ENCODE measurements at regions not wholly inside any gene's neighbourhood (a gene's known extent, or its start where the extent isn't known, plus 50 kb on each side); places are given as distances from the start of the nearest gene placed in this dataset.
"Not testable (repeated sequence)": the region's sequence is repeated elsewhere in the genome, so short reads cannot be mapped to it uniquely, and the experiment has no call there.

GRCh38 chr3:150228626-150229025, 179.5 kb upstream of the TSC22D2 start:
- H3K4me3 ChIP-seq (ENCODE audit: low read depth, low read length); DNase-seq (ENCODE audit: low read depth): not testable (repeated sequence)

GRCh38 chr3:150227839-150228238, 180.3 kb upstream of the TSC22D2 start:
- no peak for DNase-seq (ENCODE audit: low read depth)

GRCh38 chr3:150225986-150226385, 182.1 kb upstream of the TSC22D2 start:
- DNase-seq (ENCODE audit: low read depth): no peak

More at GRCh38 chr3:150227839-150228238, 180.3 kb upstream of the TSC22D2 start:
- no peak overlapping the region for H3K4me3 ChIP-seq (ENCODE audit: low read depth, low read length)

GRCh38 chr3:150223558-150223957, 184.5 kb upstream of the TSC22D2 start:
- DNase-seq (ENCODE audit: low read depth): no peak
- no peak overlapping the region for H3K4me3 ChIP-seq (ENCODE audit: low read depth, low read length)

More at GRCh38 chr3:150225986-150226385, 182.1 kb upstream of the TSC22D2 start:
- H3K4me3 ChIP-seq (ENCODE audit: low read depth, low read length): no peak overlapping the region

GRCh38 chr3:150222691-150223489, 185.2 kb upstream of the TSC22D2 start:
- DNase-seq (ENCODE audit: low read depth): no peak
- H3K4me3 ChIP-seq (ENCODE audit: low read depth, low read length): no peak overlapping the region

- H3K4me3 ChIP-seq (ENCODE audit: low read depth, low read length): no peak overlapping the region
- no peak for DNase-seq (ENCODE audit: low read depth)
These were observed 186.1 kb upstream of the TSC22D2 start for GRCh38 chr3:150221904-150222523.

- H3K4me3 ChIP-seq (ENCODE audit: low read depth, low read length): peak overlapping the region; percentile 36
- no peak for DNase-seq (ENCODE audit: low read depth)
These were observed 187.3 kb upstream of the TSC22D2 start for GRCh38 chr3:150220799-150221198.

- no peak overlapping the region for H3K4me3 ChIP-seq (ENCODE audit: low read depth, low read length)
- DNase-seq (ENCODE audit: low read depth): no peak
These were observed 188.1 kb upstream of the TSC22D2 start for GRCh38 chr3:150220041-150220440.

GRCh38 chr3:150218841-150219240, 189.3 kb upstream of the TSC22D2 start:
- no peak for DNase-seq (ENCODE audit: low read depth)
- H3K4me3 ChIP-seq (ENCODE audit: low read depth, low read length): no peak overlapping the region

- no peak overlapping the region for H3K4me3 ChIP-seq (ENCODE audit: low read depth, low read length)
- DNase-seq (ENCODE audit: low read depth): no peak
These were observed 189.9 kb upstream of the TSC22D2 start for GRCh38 chr3:150218236-150218635.

GRCh38 chr3:150217691-150218090, 190.4 kb upstream of the TSC22D2 start:
- H3K4me3 ChIP-seq (ENCODE audit: low read depth, low read length): no peak overlapping the region
- no peak for DNase-seq (ENCODE audit: low read depth)

GRCh38 chr3:150216866-150217600, 191.1 kb upstream of the TSC22D2 start:
- no peak for DNase-seq (ENCODE audit: low read depth)
- no peak overlapping the region for H3K4me3 ChIP-seq (ENCODE audit: low read depth, low read length)

- H3K4me3 ChIP-seq (ENCODE audit: low read depth, low read length): no peak overlapping the region
- peak; percentile 81 for DNase-seq (ENCODE audit: low read depth)
These were observed 191.9 kb upstream of the TSC22D2 start for GRCh38 chr3:150216041-150216811.

- DNase-seq (ENCODE audit: low read depth): no peak
- H3K4me3 ChIP-seq (ENCODE audit: low read depth, low read length): no peak overlapping the region
These were observed 192.5 kb upstream of the TSC22D2 start for GRCh38 chr3:150215616-150216015.

GRCh38 chr3:150213577-150213976, 194.5 kb upstream of the TSC22D2 start:
- no peak overlapping the region for H3K4me3 ChIP-seq (ENCODE audit: low read depth, low read length)
- DNase-seq (ENCODE audit: low read depth): no peak

- H3K4me3 ChIP-seq (ENCODE audit: low read depth, low read length): no peak overlapping the region
- no peak for DNase-seq (ENCODE audit: low read depth)
These were observed 197.5 kb upstream of the TSC22D2 start for GRCh38 chr3:150210461-150211110.

GRCh38 chr3:150203273-150203672, 204.8 kb upstream of the TSC22D2 start:
- no peak overlapping the region for H3K4me3 ChIP-seq (ENCODE audit: low read depth, low read length)
- DNase-seq (ENCODE audit: low read depth): no peak

GRCh38 chr3:150202711-150203110, 205.4 kb upstream of the TSC22D2 start:
- DNase-seq (ENCODE audit: low read depth): no peak
- no peak overlapping the region for H3K4me3 ChIP-seq (ENCODE audit: low read depth, low read length)

- no peak overlapping the region for H3K4me3 ChIP-seq (ENCODE audit: low read depth, low read length)
- DNase-seq (ENCODE audit: low read depth): no peak
These were observed 213.1 kb upstream of the TSC22D2 start for GRCh38 chr3:150194957-150195356.
